ENCODE measurements at regions not wholly inside any gene's neighbourhood (a gene's known extent, or its start where the extent isn't known, plus 50 kb on each side); places are given as distances from the start of the nearest gene placed in this dataset.

DNA sequence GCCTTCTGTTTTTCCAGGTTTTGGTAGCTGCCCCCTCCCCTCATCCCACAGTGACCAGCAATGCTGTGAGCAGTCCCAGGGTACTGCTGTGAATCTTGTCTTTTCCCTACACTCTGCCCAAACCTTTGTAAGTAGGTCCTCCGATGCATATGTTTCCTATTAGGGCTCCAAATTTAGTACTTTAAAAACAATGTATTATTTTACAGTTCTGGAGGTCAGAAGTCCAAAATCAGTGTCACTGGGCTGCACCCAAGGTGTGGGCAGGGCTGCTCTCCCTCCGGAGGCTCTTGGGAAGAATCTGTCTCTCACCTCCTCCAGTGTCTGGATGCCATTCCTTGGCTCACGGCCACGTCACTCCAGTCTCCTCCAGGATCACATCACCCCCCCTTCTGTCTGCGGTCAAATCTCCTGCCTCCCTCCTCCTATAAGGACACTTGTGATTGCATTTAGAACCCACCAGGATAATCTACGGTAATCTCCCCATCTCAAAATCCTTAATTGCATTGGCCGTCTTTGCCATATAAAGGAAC lies 208.5 kb downstream of the SH3BP4 start:
- intact Hi-C loops (cut with DNase I, micrococcal nuclease), result no loop called here
- no peak for ATAC-seq

GRCh38 chr2:235161565-235161964 lies 209.7 kb downstream of the SH3BP4 start:
- intact Hi-C loops (cut with DNase I, micrococcal nuclease), result no loop called here
- DNase-seq (no peak), ATAC-seq (no peak)

More for the DNA sequence above, 208.5 kb downstream of the SH3BP4 start:
- DNase-seq, result no peak

GRCh38 chr2:235162082-235162836 lies 210.4 kb downstream of the SH3BP4 start:
- intact Hi-C loops (cut with DNase I, micrococcal nuclease), result no loop called here
- no peak for DNase-seq
- ATAC-seq, result no peak

DNA sequence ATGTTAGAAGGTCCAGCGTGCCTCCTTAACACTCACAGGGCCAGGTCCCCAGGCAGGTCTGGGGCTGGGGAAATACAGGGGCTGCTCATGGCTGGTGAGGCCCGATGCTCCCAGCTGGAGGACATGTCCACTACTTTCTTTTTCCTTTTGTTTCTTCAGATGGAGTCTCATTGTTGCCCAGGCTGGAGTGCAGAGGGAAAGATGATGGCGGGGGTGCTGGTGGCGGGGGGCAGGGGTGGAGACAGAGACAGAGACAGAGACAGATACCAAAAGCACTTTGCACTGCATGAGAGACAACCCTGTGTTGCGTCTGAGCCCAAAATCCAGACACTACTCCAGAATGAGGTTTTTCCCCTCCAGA lies 211.0 kb downstream of the SH3BP4 start:
- no peak for DNase-seq
- no peak for ATAC-seq
- intact Hi-C loops (cut with DNase I, micrococcal nuclease), result no loop called here

DNA sequence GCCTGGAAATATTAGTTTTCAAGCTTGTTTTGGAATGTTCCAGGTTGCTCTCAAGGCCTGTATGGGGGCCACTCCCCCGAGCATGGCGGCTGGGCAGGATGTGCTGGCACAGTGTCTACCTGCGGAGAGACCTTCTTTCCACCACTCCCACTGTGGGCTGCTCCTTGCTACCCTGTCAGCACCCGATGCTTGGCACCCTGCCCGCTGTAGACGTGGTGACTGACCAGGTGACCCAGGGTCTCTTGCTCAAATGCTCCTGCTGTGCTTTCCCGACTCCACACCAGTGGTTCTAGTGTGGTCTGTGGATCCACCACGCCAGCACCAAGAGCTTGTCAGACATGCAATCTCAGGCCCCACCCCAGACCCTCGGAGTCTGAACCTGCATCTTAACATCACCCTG lies 213.3 kb downstream of the SH3BP4 start:
- intact Hi-C loops (cut with DNase I, micrococcal nuclease), result no loop called here
- no peak for ATAC-seq
- no peak for DNase-seq

DNA sequence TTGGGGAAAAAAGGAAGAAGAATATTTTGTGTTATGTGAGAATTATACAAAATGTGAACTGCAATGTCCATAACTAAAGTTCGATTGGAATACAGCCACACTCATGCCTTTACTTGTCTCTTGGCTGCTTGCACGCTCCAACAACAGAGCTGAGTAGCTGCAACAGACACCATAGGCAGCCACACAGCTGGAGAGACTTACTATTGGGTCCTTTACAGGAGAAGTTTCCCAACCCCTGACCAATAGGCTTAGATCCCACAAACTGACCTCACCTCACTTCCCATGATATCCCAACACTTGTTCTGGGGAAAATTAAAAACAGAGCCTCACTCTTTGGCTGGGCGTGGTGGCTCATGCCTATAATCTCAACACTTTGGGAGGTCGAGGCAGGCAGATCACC lies 213.8 kb downstream of the SH3BP4 start:
- no peak for DNase-seq
- ATAC-seq, result no peak
- intact Hi-C loops (cut with DNase I, micrococcal nuclease), result no loop called here

DNA sequence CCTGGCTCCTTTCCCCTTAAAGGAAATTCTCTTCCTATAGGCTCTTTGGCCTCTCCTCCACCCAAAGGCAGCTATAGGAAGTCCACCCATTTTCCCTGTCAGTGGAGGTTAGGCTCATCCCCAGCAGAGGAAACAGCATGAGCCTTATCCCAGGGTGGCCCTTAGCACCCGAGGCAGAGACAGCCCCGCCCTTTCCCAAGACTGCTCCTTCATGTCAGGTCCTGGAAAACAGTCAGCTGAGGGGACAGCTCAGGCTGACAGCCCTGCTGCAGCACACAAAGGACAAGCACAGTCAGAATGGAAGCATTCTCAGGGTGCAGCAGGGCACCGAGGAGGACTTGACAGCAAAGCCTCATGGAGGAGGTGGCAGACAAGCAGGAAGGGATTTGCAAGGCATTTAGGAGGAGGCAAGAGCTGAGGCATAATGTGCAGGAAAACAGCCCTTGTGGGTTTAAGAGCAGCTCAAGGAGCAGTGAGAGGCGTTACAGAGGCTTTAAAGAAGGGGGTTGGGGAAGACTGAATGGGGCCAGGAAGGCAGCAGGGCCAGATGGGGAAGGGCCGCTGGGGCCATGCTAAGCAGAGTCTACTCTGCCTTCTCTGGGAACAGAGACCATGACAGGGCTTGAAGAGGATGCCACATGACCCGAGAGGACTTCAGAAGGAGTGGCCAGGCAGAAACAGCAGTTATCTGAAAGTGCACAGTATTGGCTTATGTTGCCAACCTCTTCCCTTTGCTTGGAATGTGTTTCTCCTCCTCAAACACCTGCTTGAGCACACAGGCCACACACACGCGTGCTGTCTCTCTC lies 216.6 kb downstream of the SH3BP4 start:
- intact Hi-C loops (cut with DNase I, micrococcal nuclease), result no loop called here
- peak; percentile 30 for ATAC-seq
- DNase-seq, result no peak

- intact Hi-C loops (cut with DNase I, micrococcal nuclease), result no loop called here
- no peak for ATAC-seq
- DNase-seq, result no peak
These were observed 218.2 kb downstream of the SH3BP4 start for GRCh38 chr2:235170016-235170415.

DNA sequence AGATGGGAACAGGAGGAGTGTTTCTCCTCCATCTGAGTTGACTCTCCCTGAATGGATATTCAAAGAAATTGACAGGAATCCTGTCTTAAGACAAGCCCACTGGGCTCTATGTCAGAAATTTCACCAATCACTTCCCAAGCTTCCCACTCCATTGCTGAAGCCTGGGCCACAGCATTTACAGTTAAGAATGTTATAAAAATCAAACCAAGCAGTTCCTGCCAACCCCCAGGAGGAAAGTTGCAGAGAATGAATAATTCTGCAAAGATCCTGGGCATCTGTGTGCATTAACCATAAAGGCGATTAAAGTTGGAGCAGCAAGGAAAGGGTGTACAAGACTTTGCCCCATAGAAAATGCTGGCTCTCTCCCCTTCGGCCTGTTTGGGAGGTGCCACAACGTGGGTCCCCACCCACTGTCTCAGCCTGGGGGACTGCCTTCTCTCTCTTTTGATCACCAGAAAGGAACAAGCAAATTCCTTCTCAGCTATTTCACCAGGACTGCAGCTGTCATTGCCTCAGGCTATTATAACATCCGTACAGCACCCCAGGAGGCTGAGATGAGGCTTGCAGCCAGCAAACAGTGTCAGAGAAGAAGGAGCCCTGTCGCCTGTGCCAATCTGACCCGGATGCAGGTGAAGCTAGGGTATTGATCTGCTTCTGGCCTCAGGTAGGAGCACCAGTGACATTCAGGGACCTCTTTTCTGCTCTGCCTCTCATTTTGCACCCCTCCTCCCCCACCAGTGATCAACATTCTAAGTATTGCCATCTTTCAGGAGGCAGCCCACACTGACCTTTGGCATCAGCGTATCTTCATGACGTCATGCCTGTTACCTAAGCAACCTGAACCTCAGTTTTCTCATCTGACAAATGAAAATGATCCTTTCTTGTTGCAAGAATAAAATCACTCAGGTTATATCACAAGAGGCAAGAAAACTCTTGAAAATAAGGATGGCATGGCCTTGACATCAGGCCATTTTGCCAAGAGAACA lies 219.0 kb downstream of the SH3BP4 start:
- ATAC-seq (peak; percentile 85), DNase-seq (peak in 1 of 2 donors; percentile 37)
- intact Hi-C loops (cut with DNase I, micrococcal nuclease), result no loop called here

DNA sequence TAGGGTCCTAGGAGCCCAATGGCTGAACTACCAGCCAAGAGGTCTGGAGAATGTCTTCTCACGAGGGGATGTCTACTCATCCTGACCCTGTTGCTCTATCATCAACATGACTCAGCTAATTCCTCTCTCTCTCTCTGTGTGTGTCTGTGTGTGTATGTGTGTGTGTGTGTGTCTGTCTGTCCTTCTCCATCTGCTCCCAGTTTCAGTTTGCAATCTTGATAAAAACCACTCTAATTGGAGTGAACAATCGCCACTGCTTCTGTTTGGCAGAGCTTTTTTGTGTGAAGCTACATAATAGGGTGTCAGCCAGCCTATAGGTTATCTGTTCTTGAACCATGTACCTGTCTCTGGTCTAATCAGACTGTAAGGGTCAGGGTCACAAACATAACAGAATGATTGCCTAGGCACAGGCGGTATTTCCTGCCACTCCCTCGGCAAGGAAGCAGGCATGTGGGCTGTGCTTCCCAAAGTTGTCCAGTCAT lies 219.8 kb downstream of the SH3BP4 start:
- ATAC-seq (peak; percentile 84), DNase-seq (no peak)
- intact Hi-C loops (cut with DNase I, micrococcal nuclease), result no loop called here

GRCh38 chr2:235180642-235181041 lies 228.8 kb downstream of the SH3BP4 start:
- intact Hi-C loops (cut with DNase I, micrococcal nuclease), result no loop called here
- ATAC-seq (no peak), DNase-seq (no peak)

DNA sequence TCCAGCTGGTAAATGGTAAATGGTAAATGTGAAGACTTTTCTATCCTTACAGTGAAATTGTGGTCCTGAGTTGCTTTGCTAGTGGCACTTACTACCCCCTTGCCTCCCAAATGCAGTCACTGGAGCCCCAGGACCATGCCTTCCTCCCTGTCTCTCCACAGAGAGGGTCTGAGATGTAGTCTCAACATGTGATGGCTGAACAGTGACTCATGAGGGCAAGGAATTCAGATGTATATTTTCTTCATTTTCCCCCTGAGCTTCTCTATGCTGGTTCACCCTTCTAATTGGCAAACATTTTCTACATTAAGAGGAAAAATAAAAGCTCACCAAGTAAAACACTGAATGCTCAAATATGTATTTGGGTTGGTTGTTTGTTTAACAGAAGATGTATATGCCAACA lies 232.0 kb downstream of the SH3BP4 start:
- ATAC-seq (no peak), DNase-seq (no peak)
- intact Hi-C loops (cut with DNase I, micrococcal nuclease), result no loop called here

DNA sequence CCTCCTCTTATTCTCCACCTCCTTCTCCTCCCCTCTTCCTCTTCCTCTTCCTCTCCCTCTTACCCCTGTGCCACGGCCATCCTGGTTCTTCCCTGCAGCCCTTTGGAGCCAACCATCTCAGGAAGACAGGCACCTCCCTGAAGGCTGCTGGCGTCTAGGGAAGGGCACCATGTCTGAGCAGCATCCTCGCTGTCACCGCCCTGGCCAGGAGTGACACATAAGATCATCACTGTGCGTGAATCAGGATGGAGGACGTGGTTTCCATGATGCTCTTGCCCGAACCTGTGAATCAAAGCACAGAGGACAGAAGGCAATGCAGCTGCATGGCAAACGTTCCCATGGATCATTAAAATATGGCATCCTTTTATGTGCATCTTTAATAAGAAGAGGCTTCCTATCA lies 236.0 kb downstream of the SH3BP4 start:
- ATAC-seq (no peak), DNase-seq (no peak)
- intact Hi-C loops (cut with DNase I, micrococcal nuclease), result no loop called here

GRCh38 chr2:235191486-235191885 lies 239.7 kb downstream of the SH3BP4 start:
- ATAC-seq, result no peak
- intact Hi-C loops (cut with DNase I, micrococcal nuclease), result no loop called here

GRCh38 chr2:235191978-235192377 lies 240.2 kb downstream of the SH3BP4 start:
- ATAC-seq (no peak), DNase-seq (no peak)
- intact Hi-C loops (cut with DNase I, micrococcal nuclease), result no loop called here

More at GRCh38 chr2:235191486-235191885, 239.7 kb downstream of the SH3BP4 start:
- no peak for DNase-seq

- intact Hi-C loops (cut with DNase I, micrococcal nuclease), result no loop called here
- ATAC-seq (no peak), DNase-seq (no peak)
These were observed 242.5 kb downstream of the SH3BP4 start for GRCh38 chr2:235194351-235194750.

DNA sequence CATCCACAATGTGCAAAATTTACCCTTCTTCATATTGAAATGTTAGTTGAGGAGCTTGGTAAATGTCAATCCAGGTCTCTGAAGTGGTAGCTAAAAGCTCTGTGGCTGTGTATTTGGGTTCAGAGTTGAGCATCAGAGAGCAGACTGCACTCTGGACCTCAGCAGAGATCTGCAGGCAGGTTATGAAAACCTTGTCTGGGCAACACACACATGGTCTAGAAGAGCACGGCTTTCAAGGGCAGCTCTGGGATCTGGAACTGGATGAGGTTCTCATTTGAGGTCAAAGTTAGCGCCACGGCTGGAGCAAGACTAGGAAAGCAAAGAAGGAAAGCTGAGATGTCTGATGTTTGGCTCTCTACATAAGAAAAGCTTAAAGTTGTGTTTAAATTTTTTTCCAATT lies 243.0 kb downstream of the SH3BP4 start:
- ATAC-seq (no peak), DNase-seq (no peak)
- intact Hi-C loops (cut with DNase I, micrococcal nuclease), result no loop called here

DNA sequence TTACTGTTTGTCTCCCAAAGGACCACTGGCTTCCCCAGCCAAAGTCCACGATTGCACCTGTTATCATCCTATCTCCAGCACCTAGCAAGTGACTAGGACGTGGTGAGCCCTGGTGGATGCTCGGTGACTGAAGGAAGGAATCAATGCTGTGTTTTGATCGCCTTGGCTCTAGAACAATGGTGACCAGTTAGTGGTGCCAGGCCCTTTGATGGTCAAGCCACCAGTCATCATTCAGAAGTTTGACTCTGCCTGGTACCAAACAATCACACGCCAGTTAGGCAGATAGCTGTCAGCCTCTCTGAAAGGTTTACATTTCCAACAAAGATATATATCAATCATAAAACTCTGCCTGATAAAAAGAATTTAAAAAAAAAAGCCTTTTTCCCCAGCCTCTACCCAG lies 244.1 kb downstream of the SH3BP4 start:
- no peak for DNase-seq
- no peak for ATAC-seq
- intact Hi-C loops (cut with DNase I, micrococcal nuclease), result no loop called here

GRCh38 chr2:235199128-235199527 lies 247.3 kb downstream of the SH3BP4 start:
- DNase-seq (no peak), ATAC-seq (no peak)
- intact Hi-C loops (cut with DNase I, micrococcal nuclease), result no loop called here
